LoVo (cell line): ENCODE measurements at regions not wholly inside any gene's neighbourhood (a gene's known extent, or its start where the extent isn't known, plus 50 kb on each side); places are given as distances from the start of the nearest gene placed in this dataset.
A peak's percentile ranks its signal among the peaks of the same experiment; 100 is the strongest.
"Not testable (repeated sequence)": the region's sequence is repeated elsewhere in the genome, so short reads cannot be mapped to it uniquely, and the experiment has no call there.

Experiments
- DNase-seq: peaks from one replicate; pipeline ENCODE4 v3.0.0-alpha.2; 2016; ENCODE audit warnings: low spot score

- no peak for DNase-seq
These were observed 777.7 kb downstream of the STIM2 start for GRCh38 chr4:27638163-27638915.

- no peak for DNase-seq
These were observed 782.5 kb downstream of the STIM2 start for GRCh38 chr4:27643101-27643500.

- no peak for DNase-seq
These were observed 787.8 kb downstream of the STIM2 start for GRCh38 chr4:27648416-27648815.

- DNase-seq = no peak
These were observed 801.8 kb downstream of the STIM2 start for GRCh38 chr4:27662426-27662825.

GRCh38 chr4:27666943-27667342 lies 806.3 kb downstream of the STIM2 start:
- DNase-seq = no peak

- no peak for DNase-seq
These were observed 807.4 kb downstream of the STIM2 start for GRCh38 chr4:27668001-27668400.

- no peak for DNase-seq
These were observed 817.4 kb downstream of the STIM2 start for GRCh38 chr4:27678027-27678426.

GRCh38 chr4:27684610-27685011 lies 824.0 kb downstream of the STIM2 start:
- peak; percentile 62 for DNase-seq

GRCh38 chr4:27685091-27685490 lies 824.5 kb downstream of the STIM2 start:
- no peak for DNase-seq

GRCh38 chr4:27685947-27686346 lies 825.3 kb downstream of the STIM2 start:
- no peak for DNase-seq

- peak; percentile 30 for DNase-seq
These were observed 831.5 kb downstream of the STIM2 start for GRCh38 chr4:27692158-27692557.

- no peak for DNase-seq
These were observed 832.4 kb downstream of the STIM2 start for GRCh38 chr4:27692868-27693634.

- DNase-seq = not testable (repeated sequence)
These were observed 835.6 kb downstream of the STIM2 start for GRCh38 chr4:27696257-27696656.

GRCh38 chr4:27701606-27702005 lies 841.0 kb downstream of the STIM2 start:
- DNase-seq = no peak

GRCh38 chr4:27702730-27703431 lies 842.2 kb downstream of the STIM2 start:
- no peak for DNase-seq

GRCh38 chr4:27703771-27704170 lies 843.1 kb downstream of the STIM2 start:
- DNase-seq = no peak

- DNase-seq = no peak
These were observed 850.4 kb downstream of the STIM2 start for GRCh38 chr4:27711041-27711440.

GRCh38 chr4:27714073-27714472 lies 853.4 kb downstream of the STIM2 start:
- DNase-seq = no peak

- DNase-seq = no peak
These were observed 856.2 kb downstream of the STIM2 start for GRCh38 chr4:27716693-27717430.

GRCh38 chr4:27717431-27717755 lies 856.8 kb downstream of the STIM2 start:
- DNase-seq = no peak

- no peak for DNase-seq
These were observed 859.5 kb downstream of the STIM2 start for GRCh38 chr4:27720010-27720766.

GRCh38 chr4:27721193-27721592 lies 860.6 kb downstream of the STIM2 start:
- DNase-seq = no peak
